ENCODE measurements at regions not wholly inside any gene's neighbourhood (a gene's known extent, or its start where the extent isn't known, plus 50 kb on each side); places are given as distances from the start of the nearest gene placed in this dataset.

- TF ChIP-seq, protein P1, sequence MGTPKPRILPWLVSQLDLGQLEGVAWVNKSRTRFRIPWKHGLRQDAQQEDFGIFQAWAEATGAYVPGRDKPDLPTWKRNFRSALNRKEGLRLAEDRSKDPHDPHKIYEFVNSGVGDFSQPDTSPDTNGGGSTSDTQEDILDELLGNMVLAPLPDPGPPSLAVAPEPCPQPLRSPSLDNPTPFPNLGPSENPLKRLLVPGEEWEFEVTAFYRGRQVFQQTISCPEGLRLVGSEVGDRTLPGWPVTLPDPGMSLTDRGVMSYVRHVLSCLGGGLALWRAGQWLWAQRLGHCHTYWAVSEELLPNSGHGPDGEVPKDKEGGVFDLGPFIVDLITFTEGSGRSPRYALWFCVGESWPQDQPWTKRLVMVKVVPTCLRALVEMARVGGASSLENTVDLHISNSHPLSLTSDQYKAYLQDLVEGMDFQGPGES (IDR thresholded peaks at IDR 0.05; ENCODE audit: low read depth, low read length), result no peak
- TF ChIP-seq SMC3 (IDR thresholded peaks at IDR 0.05; ENCODE audit: low read depth, low read length) (no peak), GATA2 (CRISPR knock-in tag; IDR thresholded peaks at IDR 0.05) (no peak), FOXJ3 (CRISPR knock-in tag; IDR thresholded peaks at IDR 0.05) (no peak), RAD21 (IDR thresholded peaks at IDR 0.05; ENCODE audit: low read length) (no peak)
- TF ChIP-seq, protein P2, sequence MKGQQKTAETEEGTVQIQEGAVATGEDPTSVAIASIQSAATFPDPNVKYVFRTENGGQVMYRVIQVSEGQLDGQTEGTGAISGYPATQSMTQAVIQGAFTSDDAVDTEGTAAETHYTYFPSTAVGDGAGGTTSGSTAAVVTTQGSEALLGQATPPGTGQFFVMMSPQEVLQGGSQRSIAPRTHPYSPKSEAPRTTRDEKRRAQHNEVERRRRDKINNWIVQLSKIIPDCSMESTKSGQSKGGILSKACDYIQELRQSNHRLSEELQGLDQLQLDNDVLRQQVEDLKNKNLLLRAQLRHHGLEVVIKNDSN (IDR thresholded peaks at IDR 0.05; ENCODE audit: borderline replicate concordance, low read depth), result no peak
Observed at GRCh38 chr4:66307641-66308438, 637.6 kb upstream of the EPHA5 start (continued).

- no peak overlapping the region for H3K27ac ChIP-seq (ENCODE audit: low read depth in 2 of 2, low read length in 1 of 2)
- POLR2A ChIA-PET, result no interaction called here
- no peak overlapping the region for H3K4me2 ChIP-seq
- H3K9ac ChIP-seq, result no peak overlapping the region
- H2AFZ ChIP-seq (ENCODE audit: low read depth), result no peak overlapping the region
- no peak for TF ChIP-seq FOXM1 (IDR thresholded peaks at IDR 0.05; ENCODE audit: low read depth)
- no peak for TF ChIP-seq GATA2 (CRISPR knock-in tag; IDR thresholded peaks at IDR 0.05)
- no peak for TF ChIP-seq SIN3A (IDR thresholded peaks at IDR 0.05; ENCODE audit: borderline replicate concordance, low read depth, low read length)
- TF ChIP-seq, protein P3, sequence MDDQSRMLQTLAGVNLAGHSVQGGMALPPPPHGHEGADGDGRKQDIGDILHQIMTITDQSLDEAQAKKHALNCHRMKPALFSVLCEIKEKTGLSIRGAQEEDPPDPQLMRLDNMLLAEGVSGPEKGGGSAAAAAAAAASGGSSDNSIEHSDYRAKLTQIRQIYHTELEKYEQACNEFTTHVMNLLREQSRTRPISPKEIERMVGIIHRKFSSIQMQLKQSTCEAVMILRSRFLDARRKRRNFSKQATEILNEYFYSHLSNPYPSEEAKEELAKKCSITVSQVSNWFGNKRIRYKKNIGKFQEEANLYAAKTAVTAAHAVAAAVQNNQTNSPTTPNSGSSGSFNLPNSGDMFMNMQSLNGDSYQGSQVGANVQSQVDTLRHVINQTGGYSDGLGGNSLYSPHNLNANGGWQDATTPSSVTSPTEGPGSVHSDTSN (IDR thresholded peaks at IDR 0.05), result no peak
- TF ChIP-seq RXRA (IDR thresholded peaks at IDR 0.05; ENCODE audit: borderline replicate concordance, low read depth), result no peak
- TF ChIP-seq, protein P4, sequence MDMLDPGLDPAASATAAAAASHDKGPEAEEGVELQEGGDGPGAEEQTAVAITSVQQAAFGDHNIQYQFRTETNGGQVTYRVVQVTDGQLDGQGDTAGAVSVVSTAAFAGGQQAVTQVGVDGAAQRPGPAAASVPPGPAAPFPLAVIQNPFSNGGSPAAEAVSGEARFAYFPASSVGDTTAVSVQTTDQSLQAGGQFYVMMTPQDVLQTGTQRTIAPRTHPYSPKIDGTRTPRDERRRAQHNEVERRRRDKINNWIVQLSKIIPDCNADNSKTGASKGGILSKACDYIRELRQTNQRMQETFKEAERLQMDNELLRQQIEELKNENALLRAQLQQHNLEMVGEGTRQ (IDR thresholded peaks at IDR 0.05; ENCODE audit: borderline replicate concordance, low read depth, low read length), result no peak
- TF ChIP-seq EZH2phosphoT487 (IDR thresholded peaks at IDR 0.05; ENCODE audit: borderline replicate concordance, low read depth), result no peak
- TF ChIP-seq CHD2 (IDR thresholded peaks at IDR 0.05; ENCODE audit: low read length, partially characterized antibody), result no peak
- TF ChIP-seq YY1 (IDR thresholded peaks at IDR 0.05; ENCODE audit: low read depth), result no peak
- TF ChIP-seq RAD21 (IDR thresholded peaks at IDR 0.05; ENCODE audit: low read length), result no peak
- no peak for TF ChIP-seq MEF2A (IDR thresholded peaks at IDR 0.05; ENCODE audit: borderline replicate concordance, low read depth)
- H3F3A ChIP-seq (replicated peaks; ENCODE audit: insufficient read depth), result no peaks in the 10 kb centered on the region
- no peaks in the 10 kb centered on the region for H3K27me3 ChIP-seq (ENCODE audit: insufficient read depth)
- no peaks in the 10 kb centered on the region for H3K79me2 ChIP-seq (ENCODE audit: insufficient read depth)
- no peak overlapping the region for H3K4me3 ChIP-seq (ENCODE audit: low read depth in 2 of 2, low read length in 1 of 2)
- DNase-seq, result no peak
- no peaks in the 10 kb centered on the region for H3K36me3 ChIP-seq (replicated peaks in 1 of 2; ENCODE audit: control insufficient read depth in 1 of 2, insufficient read depth in 2 of 2, low read length in 1 of 2)
- CTCF ChIA-PET, result no interaction called here
- H4K20me1 ChIP-seq (ENCODE audit: insufficient read depth), result no peaks in the 10 kb centered on the region
- WGBS (ENCODE audit: low lambda C conversion rate), result 40% methylated on average over 2 of the region's 2 CpGs
- no peaks in the 10 kb centered on the region; the same call in 1 of the 2 replicates for H3K9me2 ChIP-seq
- H3K9me3 ChIP-seq, result no peaks in the 10 kb centered on the region
- H3K4me1 ChIP-seq (ENCODE audit: control insufficient read depth in 1 of 2, insufficient read depth in 2 of 2, low read depth in 1 of 2, low read length in 1 of 2), result no peaks in the 10 kb centered on the region
Observed at GRCh38 chr4:66300336-66300934, 630.1 kb upstream of the EPHA5 start.

Measured in SK-N-SH (cell line).